ENCODE measurements at regions not wholly inside any gene's neighbourhood (a gene's known extent, or its start where the extent isn't known, plus 50 kb on each side); places are given as distances from the start of the nearest gene placed in this dataset.

DNA sequence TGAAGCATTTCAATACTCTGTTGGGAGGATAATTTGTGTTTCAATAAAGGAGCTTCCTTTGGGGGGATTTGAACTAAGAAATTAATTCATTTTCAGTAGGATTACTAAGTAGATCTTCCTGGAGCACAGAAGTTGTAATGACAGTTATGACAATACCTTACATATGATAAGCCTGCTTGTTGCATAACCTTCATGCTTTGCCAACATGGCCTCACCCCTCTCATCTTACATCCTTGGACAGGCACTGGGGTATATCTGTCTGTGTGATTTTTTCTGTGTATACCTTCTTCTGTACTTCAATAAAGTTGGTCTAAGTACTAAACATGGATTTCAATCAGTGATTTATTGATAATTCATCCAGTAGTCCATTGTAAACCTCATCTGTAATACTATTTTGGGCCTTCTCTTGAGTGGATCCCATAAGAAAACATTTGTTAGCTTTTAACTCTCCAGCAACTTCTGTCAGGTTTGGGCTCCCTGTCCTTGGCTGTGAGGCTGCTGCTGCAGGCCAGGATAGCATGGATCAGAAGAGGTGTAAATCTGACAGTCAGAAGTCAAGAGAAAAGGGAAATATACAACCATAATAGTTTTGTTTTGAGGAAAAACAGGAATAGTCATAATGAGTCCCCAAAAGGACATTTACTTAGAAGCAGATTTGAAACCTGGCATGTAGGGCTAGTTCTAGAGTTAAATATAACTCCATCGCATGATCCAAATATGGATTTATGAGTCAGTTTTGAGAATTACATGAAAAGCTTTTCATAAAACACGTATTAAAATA lies 422.2 kb downstream of the KLF5 start:
- no peak overlapping the region for H3K4me3 ChIP-seq (ENCODE audit: low read length)
- TF ChIP-seq TAF1 (IDR thresholded peaks at IDR 0.05; ENCODE audit: low read depth) (no peak), RAD21 (conservative IDR thresholded peaks at IDR 0.05) (no peak), POLR2AphosphoS5 (IDR thresholded peaks at IDR 0.05) (no peak), SMC3 (conservative IDR thresholded peaks at IDR 0.05; ENCODE audit: poor library complexity) (no peak), EP300 (conservative IDR thresholded peaks at IDR 0.05; ENCODE audit: poor library complexity, severe bottlenecking) (no peak), MXI1 (conservative IDR thresholded peaks at IDR 0.05; ENCODE audit: poor library complexity, severe bottlenecking) (no peak), EZH2 (IDR thresholded peaks at IDR 0.05; ENCODE audit: borderline replicate concordance, insufficient read depth, low read length, poor library complexity, severe bottlenecking) (no peak), CTCF (IDR thresholded peaks at IDR 0.05; ENCODE audit: poor library complexity, severe bottlenecking) (no peak)
- TF ChIP-seq, protein P1, sequence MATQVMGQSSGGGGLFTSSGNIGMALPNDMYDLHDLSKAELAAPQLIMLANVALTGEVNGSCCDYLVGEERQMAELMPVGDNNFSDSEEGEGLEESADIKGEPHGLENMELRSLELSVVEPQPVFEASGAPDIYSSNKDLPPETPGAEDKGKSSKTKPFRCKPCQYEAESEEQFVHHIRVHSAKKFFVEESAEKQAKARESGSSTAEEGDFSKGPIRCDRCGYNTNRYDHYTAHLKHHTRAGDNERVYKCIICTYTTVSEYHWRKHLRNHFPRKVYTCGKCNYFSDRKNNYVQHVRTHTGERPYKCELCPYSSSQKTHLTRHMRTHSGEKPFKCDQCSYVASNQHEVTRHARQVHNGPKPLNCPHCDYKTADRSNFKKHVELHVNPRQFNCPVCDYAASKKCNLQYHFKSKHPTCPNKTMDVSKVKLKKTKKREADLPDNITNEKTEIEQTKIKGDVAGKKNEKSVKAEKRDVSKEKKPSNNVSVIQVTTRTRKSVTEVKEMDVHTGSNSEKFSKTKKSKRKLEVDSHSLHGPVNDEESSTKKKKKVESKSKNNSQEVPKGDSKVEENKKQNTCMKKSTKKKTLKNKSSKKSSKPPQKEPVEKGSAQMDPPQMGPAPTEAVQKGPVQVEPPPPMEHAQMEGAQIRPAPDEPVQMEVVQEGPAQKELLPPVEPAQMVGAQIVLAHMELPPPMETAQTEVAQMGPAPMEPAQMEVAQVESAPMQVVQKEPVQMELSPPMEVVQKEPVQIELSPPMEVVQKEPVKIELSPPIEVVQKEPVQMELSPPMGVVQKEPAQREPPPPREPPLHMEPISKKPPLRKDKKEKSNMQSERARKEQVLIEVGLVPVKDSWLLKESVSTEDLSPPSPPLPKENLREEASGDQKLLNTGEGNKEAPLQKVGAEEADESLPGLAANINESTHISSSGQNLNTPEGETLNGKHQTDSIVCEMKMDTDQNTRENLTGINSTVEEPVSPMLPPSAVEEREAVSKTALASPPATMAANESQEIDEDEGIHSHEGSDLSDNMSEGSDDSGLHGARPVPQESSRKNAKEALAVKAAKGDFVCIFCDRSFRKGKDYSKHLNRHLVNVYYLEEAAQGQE (IDR thresholded peaks at IDR 0.05; ENCODE audit: borderline replicate concordance), result no peak
- H3K36me3 ChIP-seq (ENCODE audit: insufficient read depth, low read length), result no peaks in the 10 kb centered on the region
- H2AFZ ChIP-seq (ENCODE audit: low read depth, low read length), result no peak overlapping the region
- no peaks in the 10 kb centered on the region for H3K9me2 ChIP-seq (ENCODE audit: insufficient read depth, low read length)
- H3K27me3 ChIP-seq (ENCODE audit: insufficient read depth, low read depth, low read length), result no peaks in the 10 kb centered on the region
- H3K4me2 ChIP-seq (ENCODE audit: low read length), result no peak overlapping the region
- H3K79me2 ChIP-seq (replicated peaks; ENCODE audit: insufficient read depth, low read length), result no peaks in the 10 kb centered on the region
- H3K9me3 ChIP-seq (ENCODE audit: low read length), result no peaks in the 10 kb centered on the region
- no peaks in the 10 kb centered on the region for H4K20me1 ChIP-seq (ENCODE audit: insufficient read depth)
- no peaks in the 10 kb centered on the region for H3F3A ChIP-seq (ENCODE audit: insufficient read depth, low read length, poor library complexity, severe bottlenecking)
- H3K9ac ChIP-seq (ENCODE audit: low read length), result no peak overlapping the region
- H3K27ac ChIP-seq (ENCODE audit: low read length), result no peak overlapping the region

DNA sequence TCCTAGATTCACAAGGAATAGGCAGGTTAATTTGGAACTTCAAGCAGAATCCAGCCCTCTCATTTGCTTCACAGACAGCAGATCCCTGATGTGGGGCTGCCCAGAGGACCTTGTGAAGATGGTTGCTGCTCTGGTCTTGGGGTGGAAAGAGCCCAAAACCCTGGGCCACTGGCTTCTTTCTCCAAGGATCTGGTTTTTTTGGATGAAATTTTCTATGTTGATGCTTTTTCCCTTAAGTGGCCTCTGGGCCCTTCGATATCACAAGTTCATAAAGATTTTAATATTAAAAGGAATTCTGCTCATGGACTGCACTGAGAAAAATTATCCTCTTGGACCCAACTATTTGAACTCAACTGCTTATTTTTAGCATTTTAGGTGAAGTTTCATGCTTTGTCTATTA lies 421.1 kb downstream of the KLF5 start:
- H3F3A ChIP-seq (ENCODE audit: insufficient read depth, low read length, poor library complexity, severe bottlenecking), result no peaks in the 10 kb centered on the region
- H3K27ac ChIP-seq (ENCODE audit: low read length), result no peak overlapping the region
- H4K20me1 ChIP-seq (ENCODE audit: insufficient read depth), result no peaks in the 10 kb centered on the region
- no peaks in the 10 kb centered on the region for H3K36me3 ChIP-seq (ENCODE audit: insufficient read depth, low read length)
- H3K9me3 ChIP-seq (ENCODE audit: low read length), result no peaks in the 10 kb centered on the region
- TF ChIP-seq RAD21 (conservative IDR thresholded peaks at IDR 0.05), result no peak
- TF ChIP-seq, protein P1 (IDR thresholded peaks at IDR 0.05; ENCODE audit: borderline replicate concordance), result no peak
- no peak for TF ChIP-seq EP300 (conservative IDR thresholded peaks at IDR 0.05; ENCODE audit: poor library complexity, severe bottlenecking)
- no peak overlapping the region for H2AFZ ChIP-seq (ENCODE audit: low read depth, low read length)
- H3K9ac ChIP-seq (ENCODE audit: low read length), result no peak overlapping the region
- H3K79me2 ChIP-seq (replicated peaks; ENCODE audit: insufficient read depth, low read length), result no peaks in the 10 kb centered on the region
- H3K4me2 ChIP-seq (ENCODE audit: low read length), result no peak overlapping the region
- H3K4me3 ChIP-seq (ENCODE audit: low read length), result no peak overlapping the region
- no peaks in the 10 kb centered on the region for H3K9me2 ChIP-seq (ENCODE audit: insufficient read depth, low read length)
- H3K27me3 ChIP-seq (ENCODE audit: insufficient read depth, low read depth, low read length), result no peaks in the 10 kb centered on the region

Data from neural cell (in vitro differentiated cells).